Skeletal muscle cell (primary cell): ENCODE measurements at regions not wholly inside any gene's neighbourhood (a gene's known extent, or its start where the extent isn't known, plus 50 kb on each side); places are given as distances from the start of the nearest gene placed in this dataset.

Experiments
- DNase-seq: peaks from one replicate; pipeline ENCODE4 v3.0.0-alpha.2; 2010; ENCODE audit warnings: low read depth
- H3K4me3 ChIP-seq: 2 replicates; pipeline ENCODE4 v1.5.1; 2011; ENCODE audit warnings: low read depth, mild to moderate bottlenecking, control low read depth, low read length, moderate library complexity

- no peak for DNase-seq
- H3K4me3 ChIP-seq = no peak overlapping the region
These were observed 221.2 kb downstream of the MAFB start for GRCh38 chr20:40467703-40468411.

- DNase-seq = no peak
- no peak overlapping the region for H3K4me3 ChIP-seq
These were observed 222.0 kb downstream of the MAFB start for GRCh38 chr20:40467067-40467466.

- no peak overlapping the region for H3K4me3 ChIP-seq
- no peak for DNase-seq
These were observed 224.3 kb downstream of the MAFB start for GRCh38 chr20:40464731-40465208.

- DNase-seq = no peak
- no peak overlapping the region for H3K4me3 ChIP-seq
These were observed 225.9 kb downstream of the MAFB start for GRCh38 chr20:40463171-40463570.

- no peak for DNase-seq
- no peak overlapping the region for H3K4me3 ChIP-seq
These were observed 226.5 kb downstream of the MAFB start for GRCh38 chr20:40462566-40462965.

GRCh38 chr20:40459299-40459698, 229.7 kb downstream of the MAFB start:
- H3K4me3 ChIP-seq = no peak overlapping the region
- DNase-seq = no peak

GRCh38 chr20:40457404-40457803, 231.6 kb downstream of the MAFB start:
- DNase-seq = no peak
- H3K4me3 ChIP-seq = no peak overlapping the region

GRCh38 chr20:40452758-40453157, 236.3 kb downstream of the MAFB start:
- DNase-seq = no peak
- no peak overlapping the region for H3K4me3 ChIP-seq

GRCh38 chr20:40451552-40451951, 237.5 kb downstream of the MAFB start:
- no peak overlapping the region for H3K4me3 ChIP-seq
- no peak for DNase-seq

- H3K4me3 ChIP-seq = no peak overlapping the region
- DNase-seq = no peak
These were observed 238.9 kb downstream of the MAFB start for GRCh38 chr20:40449974-40450616.

- H3K4me3 ChIP-seq = no peak overlapping the region
- DNase-seq = no peak
These were observed 239.8 kb downstream of the MAFB start for GRCh38 chr20:40449144-40449690.

GRCh38 chr20:40446888-40447287, 242.1 kb downstream of the MAFB start:
- no peak overlapping the region for H3K4me3 ChIP-seq
- no peak for DNase-seq

- H3K4me3 ChIP-seq = no peak overlapping the region
- no peak for DNase-seq
These were observed 244.5 kb downstream of the MAFB start for GRCh38 chr20:40444516-40444915.

- H3K4me3 ChIP-seq = no peak overlapping the region
- no peak for DNase-seq
These were observed 245.3 kb downstream of the MAFB start for GRCh38 chr20:40443753-40444152.

GRCh38 chr20:40442181-40442963, 246.7 kb downstream of the MAFB start:
- no peak overlapping the region for H3K4me3 ChIP-seq
- DNase-seq = no peak

- H3K4me3 ChIP-seq = no peak overlapping the region
- DNase-seq = no peak
These were observed 247.3 kb downstream of the MAFB start for GRCh38 chr20:40441771-40442170.

- no peak for DNase-seq
- no peak overlapping the region for H3K4me3 ChIP-seq
These were observed 250.7 kb downstream of the MAFB start for GRCh38 chr20:40438161-40438830.

- DNase-seq = no peak
- H3K4me3 ChIP-seq = no peak overlapping the region
These were observed 253.0 kb downstream of the MAFB start for GRCh38 chr20:40436011-40436410.

GRCh38 chr20:40435146-40435895, 253.7 kb downstream of the MAFB start:
- H3K4me3 ChIP-seq = no peak overlapping the region
- DNase-seq = no peak
